Fibroblast of skin of abdomen (primary cell): ENCODE measurements at regions not wholly inside any gene's neighbourhood (a gene's known extent, or its start where the extent isn't known, plus 50 kb on each side); places are given as distances from the start of the nearest gene placed in this dataset.
"Not testable (repeated sequence)": the region's sequence is repeated elsewhere in the genome, so short reads cannot be mapped to it uniquely, and the experiment has no call there.

Experiments
- DNase-seq: peaks from one replicate; pipeline ENCODE4 v3.0.0-alpha.2; 2013

GRCh38 chr6:167662075-167662880 lies 164.4 kb upstream of the AFDN start:
- DNase-seq, result no peak

- no peak for DNase-seq
Observed at GRCh38 chr6:167662881-167663205, 163.9 kb upstream of the AFDN start.

- DNase-seq, result no peak
Observed at GRCh38 chr6:167663316-167663715, 163.4 kb upstream of the AFDN start.

GRCh38 chr6:167663784-167664443 lies 162.8 kb upstream of the AFDN start:
- DNase-seq, result no peak

- no peak for DNase-seq
Observed at GRCh38 chr6:167664678-167665660, 161.7 kb upstream of the AFDN start.

GRCh38 chr6:167665698-167666330 lies 160.9 kb upstream of the AFDN start:
- DNase-seq, result no peak

- DNase-seq, result no peak
Observed at GRCh38 chr6:167666571-167667203, 160.0 kb upstream of the AFDN start.

- DNase-seq, result no peak
Observed at GRCh38 chr6:167667204-167668018, 159.3 kb upstream of the AFDN start.

GRCh38 chr6:167668019-167668753 lies 158.5 kb upstream of the AFDN start:
- no peak for DNase-seq

- DNase-seq, result no peak
Observed at GRCh38 chr6:167668754-167669552, 157.8 kb upstream of the AFDN start.

- no peak for DNase-seq
Observed at GRCh38 chr6:167669553-167669849, 157.2 kb upstream of the AFDN start.

- DNase-seq, result no peak
Observed at GRCh38 chr6:167669870-167670802, 156.6 kb upstream of the AFDN start.

GRCh38 chr6:167670938-167671338 lies 155.8 kb upstream of the AFDN start:
- no peak for DNase-seq

- not testable (repeated sequence) for DNase-seq
Observed at GRCh38 chr6:167671379-167671976, 155.2 kb upstream of the AFDN start.

GRCh38 chr6:167671977-167672687 lies 154.6 kb upstream of the AFDN start:
- DNase-seq, result no peak

- no peak for DNase-seq
Observed at GRCh38 chr6:167672738-167673137, 154.0 kb upstream of the AFDN start.

GRCh38 chr6:167673946-167674345 lies 152.8 kb upstream of the AFDN start:
- no peak for DNase-seq

GRCh38 chr6:167674486-167674885 lies 152.2 kb upstream of the AFDN start:
- DNase-seq, result no peak
